GM23248 (cell line): ENCODE measurements at regions not wholly inside any gene's neighbourhood (a gene's known extent, or its start where the extent isn't known, plus 50 kb on each side); places are given as distances from the start of the nearest gene placed in this dataset.

Source experiments
- EZH2 ChIP-seq: fragments of 200-600 bp; sonication (generic); IDR thresholded peaks from 2 replicates; pipeline ENCODE4 v1.6.1; 2018; ENCODE audit warnings: antibody characterized with exemption, mild to moderate bottlenecking; ENCODE audit not compliant: insufficient read depth, poor library complexity, severe bottlenecking
- EZH2phosphoT487 ChIP-seq: fragments of 200-600 bp; sonication (generic); IDR thresholded peaks from 2 replicates; pipeline ENCODE4 v1.6.1; 2018; ENCODE audit warnings: antibody characterized with exemption, moderate library complexity, mild to moderate bottlenecking, low read depth; ENCODE audit not compliant: insufficient read depth

- TF ChIP-seq EZH2phosphoT487 (no peak), EZH2 (no peak)
Observed at GRCh38 chr19:46954993-46955812, 64.4 kb upstream of the NPAS1 start.
